Activated CD8-positive, alpha-beta memory T cell treated with anti-CD3 and anti-CD28 coated beads, Interleukin-2, amount 50 U/mL, for 4 hours (primary cell): ENCODE measurements at regions not wholly inside any gene's neighbourhood (a gene's known extent, or its start where the extent isn't known, plus 50 kb on each side); places are given as distances from the start of the nearest gene placed in this dataset.

ENCODE experiments used
- DNase-seq: peaks from one replicate; pipeline ENCODE4 v3.0.0-alpha.2; 2020

DNA sequence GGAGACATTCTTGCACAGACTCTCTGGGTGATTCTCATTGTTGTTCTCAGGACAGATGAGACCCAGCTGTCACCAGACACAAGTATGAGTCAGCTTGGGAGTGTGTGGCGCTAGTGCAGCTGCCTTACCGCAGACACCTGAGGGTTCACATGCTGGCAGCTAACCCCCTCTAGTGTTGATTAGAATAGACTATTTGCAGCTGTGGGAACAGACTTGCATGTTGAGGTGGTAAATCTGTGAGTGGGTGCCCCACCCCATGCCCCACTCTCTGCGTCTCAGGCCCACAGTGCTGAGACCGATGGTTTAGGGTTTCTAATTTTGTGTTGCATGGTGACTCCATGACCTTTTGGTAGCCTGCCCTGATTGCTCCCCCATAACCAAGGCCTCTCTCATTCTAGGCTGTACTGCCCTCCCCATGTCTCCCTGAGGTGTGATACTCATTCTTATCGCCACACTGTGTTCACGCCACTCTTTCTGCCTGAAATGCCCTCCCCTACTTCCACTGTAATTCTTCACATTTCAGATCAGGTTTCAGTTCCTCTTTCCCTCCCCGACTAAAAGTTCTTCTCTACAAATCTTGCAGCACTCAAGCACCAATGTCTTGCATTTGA lies 73.7 kb upstream of the KIRREL3 start:
- DNase-seq: no peak

DNA sequence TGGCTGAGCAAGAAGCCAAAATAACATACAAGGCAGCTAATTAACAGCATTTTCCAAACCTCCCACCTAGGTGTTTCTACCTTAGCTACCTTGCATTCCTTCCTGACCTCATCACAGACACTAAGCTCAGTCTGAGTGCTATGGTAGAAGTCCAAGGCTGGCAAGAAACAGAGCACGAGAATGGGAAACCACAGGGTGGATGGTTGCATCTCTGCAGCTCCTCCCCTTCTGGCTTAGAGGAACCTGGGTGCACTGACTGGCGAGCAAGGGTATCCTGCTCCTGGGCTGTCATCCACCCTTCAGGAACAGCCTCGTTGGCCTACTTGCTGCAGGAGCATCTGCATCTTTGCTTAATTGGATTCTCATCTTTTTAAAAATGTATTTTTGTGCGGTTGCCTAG lies 73.1 kb upstream of the KIRREL3 start:
- DNase-seq: no peak

DNA sequence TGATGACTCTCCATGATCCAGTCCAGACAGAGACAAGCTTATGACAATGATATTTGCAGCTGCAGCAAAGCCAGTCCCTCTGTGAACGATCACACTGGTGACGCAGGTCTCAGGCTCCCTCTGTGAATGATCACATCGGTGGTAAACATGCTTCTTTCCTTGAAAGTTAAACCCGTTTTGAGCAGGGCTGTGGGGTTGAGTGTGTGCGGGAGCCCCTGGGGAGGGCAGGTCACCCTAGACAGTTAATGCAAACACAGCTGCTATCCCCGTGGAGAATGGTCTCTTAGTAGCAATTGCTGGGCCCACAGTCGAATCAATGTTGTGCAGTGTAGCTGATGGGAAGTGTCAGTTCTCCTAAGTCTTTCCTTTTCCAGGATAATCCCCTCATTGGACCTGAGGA lies 71.0 kb upstream of the KIRREL3 start:
- no peak for DNase-seq

GRCh38 chr11:127070808-127071207 lies 70.2 kb upstream of the KIRREL3 start:
- DNase-seq: no peak

- DNase-seq: no peak
These were observed 66.0 kb upstream of the KIRREL3 start for GRCh38 chr11:127066401-127067090.

DNA sequence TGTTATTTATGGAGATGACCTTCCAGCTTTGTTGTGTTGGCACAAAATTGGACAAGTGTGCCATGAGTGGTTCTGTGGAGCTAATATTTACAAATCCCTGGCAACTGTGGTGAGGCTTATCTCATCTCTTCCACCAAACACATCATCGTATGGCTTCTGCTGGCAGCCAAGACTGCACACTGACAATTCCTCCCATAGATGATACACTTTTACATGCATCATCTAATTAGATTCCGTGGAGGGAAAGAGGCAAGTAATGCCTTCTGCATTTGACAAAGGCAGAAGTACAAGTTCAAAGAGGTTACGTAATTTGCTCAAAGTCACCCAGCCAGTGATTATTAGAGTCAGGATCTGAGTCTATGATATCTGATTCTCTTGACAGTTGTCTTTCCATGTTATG lies 62.7 kb upstream of the KIRREL3 start:
- DNase-seq: no peak

GRCh38 chr11:127061947-127062346 lies 61.4 kb upstream of the KIRREL3 start:
- no peak for DNase-seq

DNA sequence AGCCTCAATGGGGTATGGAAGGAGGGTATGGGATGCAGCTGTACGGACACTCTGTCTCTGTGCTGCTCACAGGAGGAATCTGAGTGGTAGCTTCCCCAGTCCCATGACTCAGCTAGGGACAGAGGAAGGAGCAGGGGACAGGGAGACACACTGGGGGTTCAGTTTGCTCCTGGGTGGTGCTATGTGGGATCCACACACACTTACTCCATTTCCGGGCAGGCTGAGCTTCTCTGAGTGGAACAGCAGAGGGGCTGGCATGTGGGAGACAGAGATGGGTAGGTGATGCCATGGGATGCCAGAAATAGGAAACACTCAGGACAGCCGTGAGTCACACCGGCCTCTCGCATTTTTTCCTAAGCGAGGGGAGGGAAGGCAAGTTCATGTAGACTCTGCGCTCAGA lies 59.2 kb upstream of the KIRREL3 start:
- no peak for DNase-seq

DNA sequence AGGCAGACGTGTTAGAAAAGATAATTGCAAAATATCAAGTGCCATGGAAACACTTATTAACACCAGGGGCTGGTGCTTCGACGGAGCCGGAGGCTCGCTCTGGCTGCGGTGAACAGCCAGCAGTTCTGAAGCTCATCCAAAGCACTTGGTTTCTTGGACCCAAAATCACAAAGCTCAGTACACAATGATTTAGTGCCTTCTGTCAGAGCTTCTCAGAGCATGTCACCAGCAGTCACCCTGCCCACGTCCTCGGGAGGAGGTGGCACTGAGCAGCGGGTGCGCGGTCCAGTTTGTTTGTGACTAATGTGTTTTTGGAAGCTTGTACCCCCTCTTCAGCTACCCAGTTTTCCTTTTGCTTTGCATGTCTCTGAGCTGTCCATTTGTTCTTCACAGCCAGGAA lies 58.7 kb upstream of the KIRREL3 start:
- no peak for DNase-seq

DNA sequence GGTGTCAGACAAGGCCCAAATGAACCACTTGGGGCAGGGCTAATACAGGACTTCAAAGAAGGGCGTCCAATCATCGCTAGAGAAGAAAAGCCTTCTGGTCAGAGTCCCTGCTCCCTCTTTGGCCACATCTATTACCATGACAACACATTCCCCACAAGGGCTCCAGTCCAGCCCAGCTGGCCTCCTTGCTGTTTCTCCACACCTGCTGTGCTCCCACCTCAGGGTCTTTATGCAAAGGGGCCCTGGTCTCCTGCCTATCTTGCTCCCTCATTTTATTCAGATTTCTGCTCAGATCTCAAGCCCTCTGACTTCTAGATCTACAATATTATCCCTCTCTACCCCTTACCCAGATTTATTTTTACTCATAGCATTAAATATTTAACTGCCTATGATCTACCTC lies 58.0 kb upstream of the KIRREL3 start:
- no peak for DNase-seq

DNA sequence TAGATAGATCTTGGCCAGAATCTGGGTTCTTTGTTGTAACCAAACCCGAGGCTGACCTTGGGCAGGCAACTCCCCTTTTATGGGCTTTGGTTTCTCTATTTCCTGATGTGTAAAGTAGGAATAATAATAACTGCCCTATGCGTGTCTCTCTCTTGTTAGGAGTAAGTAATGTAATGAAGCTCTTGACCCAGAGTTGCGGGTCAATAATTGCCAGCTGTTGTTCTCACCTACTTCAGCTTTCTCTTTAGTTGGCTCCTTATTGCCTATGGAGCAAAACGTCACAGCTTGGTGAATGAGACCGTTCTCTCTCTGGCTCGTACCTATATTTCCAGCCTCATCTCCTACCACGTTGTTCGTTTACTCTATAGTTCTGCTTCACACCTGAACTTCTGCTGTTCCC lies 56.6 kb upstream of the KIRREL3 start:
- DNase-seq: no peak

DNA sequence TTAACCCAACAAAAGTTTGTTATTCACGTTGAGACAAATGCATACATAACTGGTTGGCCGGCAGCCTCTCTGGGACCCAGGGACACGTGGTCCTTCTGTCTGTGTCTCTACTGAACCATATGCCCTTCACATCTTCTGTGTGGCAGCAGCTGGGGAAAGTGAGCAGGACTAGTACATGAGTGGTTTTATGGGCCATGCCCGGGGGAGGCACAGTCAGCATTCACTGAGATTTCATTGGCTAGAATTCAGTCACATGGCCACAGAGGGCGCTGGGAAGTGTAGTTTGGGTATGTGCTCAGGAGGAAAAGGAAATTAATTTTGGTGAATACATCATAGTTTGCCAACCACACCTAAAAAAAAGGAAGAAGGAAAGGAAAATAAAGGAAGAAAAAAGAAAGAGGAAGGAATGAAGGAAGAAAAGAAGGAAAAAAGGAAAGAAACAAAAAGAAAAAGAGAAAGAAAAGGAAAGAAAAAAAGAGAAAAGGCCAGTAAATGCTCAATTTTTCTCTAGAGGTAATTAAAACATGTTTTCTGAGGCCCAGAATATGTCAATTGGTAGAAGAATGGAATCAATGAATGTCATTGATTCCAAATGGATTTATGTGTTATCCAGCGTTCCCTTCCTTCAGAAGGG lies 55.9 kb upstream of the KIRREL3 start:
- no peak for DNase-seq

DNA sequence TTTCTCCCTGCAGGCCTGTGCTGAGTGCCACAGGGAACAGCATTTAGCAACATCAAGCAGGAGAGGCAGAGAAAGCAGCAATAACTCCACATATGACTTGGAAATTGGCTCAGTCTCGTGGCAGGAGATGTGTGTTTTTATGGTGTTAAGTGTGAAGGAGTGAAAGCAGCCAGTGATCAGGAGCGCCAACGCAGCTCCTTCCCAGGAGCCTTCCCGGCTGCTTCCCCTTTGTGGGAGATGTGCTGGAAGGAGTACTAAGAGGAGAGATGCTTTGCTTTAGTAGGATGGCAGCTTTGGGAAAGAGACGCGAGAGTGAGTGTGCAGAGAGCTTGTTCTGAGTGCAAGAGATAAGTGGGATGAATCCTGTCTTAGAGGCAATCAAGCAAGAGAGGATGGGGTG lies 54.7 kb upstream of the KIRREL3 start:
- no peak for DNase-seq

DNA sequence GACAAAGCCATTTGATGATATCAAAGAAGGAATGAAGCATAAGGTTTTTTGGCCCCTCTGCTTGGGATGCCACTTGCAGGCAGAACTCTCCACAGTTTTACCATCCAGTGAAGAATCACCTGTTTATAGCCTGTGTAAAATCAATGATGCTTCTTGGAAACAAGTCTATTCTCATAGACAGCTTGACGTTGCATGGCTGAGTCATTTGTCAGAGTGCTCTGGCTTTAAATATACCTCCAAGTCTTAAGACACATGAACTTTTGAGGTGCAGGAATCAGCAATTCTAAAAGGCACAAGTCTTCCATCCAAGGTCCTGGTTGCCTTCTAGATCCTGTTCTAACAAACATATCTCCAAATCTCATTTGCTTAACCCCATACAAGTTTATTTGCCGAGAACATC lies 53.6 kb upstream of the KIRREL3 start:
- no peak for DNase-seq

- DNase-seq: no peak
These were observed 51.8 kb upstream of the KIRREL3 start for GRCh38 chr11:127052404-127052803.
